Keratinocyte (primary cell): ENCODE measurements at regions not wholly inside any gene's neighbourhood (a gene's known extent, or its start where the extent isn't known, plus 50 kb on each side); places are given as distances from the start of the nearest gene placed in this dataset.
"Not testable (repeated sequence)": the region's sequence is repeated elsewhere in the genome, so short reads cannot be mapped to it uniquely, and the experiment has no call there.

Experiments
- DNase-seq: peaks from one replicate; pipeline ENCODE4 v3.0.0-alpha.2; 2011; ENCODE audit warnings: low read depth, missing footprints, low spot score
- FAIRE-seq: peaks from 2 replicates; lab custom pipeline; 2011; peaks lifted over from hg19 to GRCh38; lab: Jason Lieb, UNC
- H2AFZ ChIP-seq: 2 replicates; pipeline ENCODE4 v1.6.0; 2012; ENCODE audit warnings: low read length, control low read depth, inconsistent platforms; ENCODE audit not compliant: control insufficient read depth
- H3K27ac ChIP-seq: 2 replicates; pipeline ENCODE4 v1.5.1; 2011; ENCODE audit warnings: low read length; ENCODE audit not compliant: control insufficient read depth, insufficient read depth
- H3K27me3 ChIP-seq: 3 replicates; pipeline ENCODE4 v1.6.0; 2011; ENCODE audit warnings: low read length; ENCODE audit not compliant: control insufficient read depth, insufficient read depth; ENCODE audit errors: extremely low read depth
- H3K36me3 ChIP-seq, 2 experiments: 2 replicates in 1 of 2; 3 replicates in 1 of 2; pipeline ENCODE4 v1.5.1; 2011; ENCODE audit warnings: low read length in 2 of 2, mild to moderate bottlenecking in 1 of 2; ENCODE audit not compliant: control insufficient read depth in 2 of 2, insufficient read depth in 2 of 2; ENCODE audit errors: extremely low read depth in 1 of 2
- H3K4me1 ChIP-seq: 3 replicates; pipeline ENCODE4 v1.5.1; 2011; ENCODE audit warnings: low read length; ENCODE audit not compliant: control insufficient read depth, insufficient read depth; ENCODE audit errors: extremely low read depth
- H3K4me2 ChIP-seq: 3 replicates; pipeline ENCODE4 v1.6.0; 2011; ENCODE audit warnings: low read depth, low read length; ENCODE audit not compliant: control insufficient read depth, insufficient read depth; ENCODE audit errors: extremely low read depth
- H3K4me3 ChIP-seq, 3 experiments: fragments of 200-600 bp in 1 of 3; sonication (generic) in 1 of 3; 2 replicates in 2 of 3; 3 replicates in 1 of 3; pipeline ENCODE4 v1.5.1; 2011 to 2016; ENCODE audit warnings: low read length in 3 of 3, mild to moderate bottlenecking in 3 of 3, control low read depth in 2 of 3, inconsistent platforms in 1 of 3, low read depth in 1 of 3, mixed read lengths in 1 of 3, mixed run types in 1 of 3, moderate library complexity in 1 of 3; ENCODE audit not compliant: control insufficient read depth in 2 of 3, insufficient read depth in 2 of 3; ENCODE audit errors: extremely low read depth in 1 of 3
- H3K79me2 ChIP-seq: 2 replicates; pipeline ENCODE4 v1.6.0; 2012; ENCODE audit warnings: low read length; ENCODE audit not compliant: control insufficient read depth, insufficient read depth
- H3K9ac ChIP-seq: 3 replicates; pipeline ENCODE4 v1.6.0; 2011; ENCODE audit warnings: low read length; ENCODE audit not compliant: control insufficient read depth, insufficient read depth; ENCODE audit errors: extremely low read depth
- H3K9me1 ChIP-seq: 3 replicates; pipeline ENCODE4 v1.6.0; 2011; ENCODE audit warnings: low read length; ENCODE audit not compliant: control insufficient read depth, insufficient read depth; ENCODE audit errors: extremely low read depth
- H3K9me3 ChIP-seq: 2 replicates; pipeline ENCODE4 v1.5.1; 2012; ENCODE audit warnings: low read depth, low read length; ENCODE audit not compliant: control insufficient read depth
- H4K20me1 ChIP-seq: 3 replicates; pipeline ENCODE4 v1.6.0; 2011; ENCODE audit warnings: low read length; ENCODE audit not compliant: control insufficient read depth, insufficient read depth; ENCODE audit errors: extremely low read depth
- CTCF ChIP-seq, 3 experiments: IDR thresholded peaks in 1 of 3; conservative IDR thresholded peaks in 1 of 3; optimal IDR thresholded peaks in 1 of 3; 2 replicates in 2 of 3; 3 replicates in 1 of 3; pipeline versions ENCODE3 to v1.5.1; 2011; ENCODE audit warnings: low read length in 3 of 3, mild to moderate bottlenecking in 3 of 3, moderate library complexity in 2 of 3, control low read depth in 1 of 3, inconsistent platforms in 1 of 3; ENCODE audit not compliant: insufficient read depth in 2 of 3; ENCODE audit errors: extremely low read depth in 1 of 3
- EZH2 ChIP-seq: IDR thresholded peaks from one replicate; pipeline ENCODE4 v1.6.1; 2012; ENCODE audit warnings: inconsistent platforms, mild to moderate bottlenecking, low read length, moderate library complexity
- dilution Hi-C: fragments of 300-500 bp; cut with MboI; formaldehyde crosslinking; loops from one replicate; pipeline ENCODE4 v1.7.0; 2020; ENCODE audit warnings: low sequenced_read_pairs; ENCODE audit not compliant: extremely low pct_ligation_motif_present

DNA sequence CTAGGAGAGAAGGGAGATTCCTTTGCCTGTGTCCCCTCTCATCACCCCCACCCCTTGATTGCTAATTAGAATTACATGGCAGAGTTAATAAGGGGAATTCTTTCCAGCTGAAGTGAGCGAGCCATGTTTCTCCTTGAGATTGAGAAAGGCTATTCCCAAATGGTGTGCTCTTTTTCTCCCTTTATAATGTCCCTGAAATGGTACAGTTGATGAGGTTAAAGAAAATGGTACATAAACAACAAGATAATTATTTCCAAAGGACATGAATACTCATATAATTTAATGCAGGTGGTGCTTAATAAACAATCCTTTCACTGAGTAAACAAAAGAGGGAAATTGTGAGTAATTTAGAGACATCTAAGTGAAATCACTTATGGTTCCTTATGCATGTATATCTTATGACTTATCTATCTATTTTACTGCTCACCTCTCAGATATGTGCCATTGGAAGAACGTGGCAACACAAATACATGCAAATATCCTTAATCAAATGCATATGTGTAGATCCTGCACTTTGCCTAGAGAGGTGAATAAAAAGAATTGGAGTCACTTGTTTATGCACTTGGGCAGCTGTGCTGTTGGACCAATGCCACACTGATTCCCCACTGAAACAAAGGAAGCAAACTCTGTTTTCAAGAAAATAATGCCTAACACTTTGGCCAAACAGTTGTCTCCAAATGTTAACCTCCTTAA is 106.6 kb upstream of the WDR44 start:
- no peaks in the 10 kb centered on the region for H3K9me1 ChIP-seq
- no peaks in the 10 kb centered on the region for H4K20me1 ChIP-seq
- dilution Hi-C loops = no loop called here
- no peaks in the 10 kb centered on the region for H3K27me3 ChIP-seq
- H3K9ac ChIP-seq = no peak overlapping the region
- FAIRE-seq = no peak
- no peak overlapping the region for H3K4me3 ChIP-seq
- TF ChIP-seq EZH2 (no peak), CTCF (optimal IDR thresholded peaks at IDR 0.05 in 1 of 3, IDR thresholded peaks at IDR 0.05 in 1 of 3, conservative IDR thresholded peaks at IDR 0.05 in 1 of 3; ENCODE audit: extremely low read depth in 1 of 3, insufficient read depth in 2 of 3, low read length in 3 of 3) (no peak)
- no peaks in the 10 kb centered on the region for H3K9me3 ChIP-seq
- H3K4me2 ChIP-seq = no peak overlapping the region
- no peak overlapping the region for H2AFZ ChIP-seq
- no peak for DNase-seq
- H3K4me1 ChIP-seq = no peaks in the 10 kb centered on the region
- H3K27ac ChIP-seq = no peak overlapping the region
- no peaks in the 10 kb centered on the region for H3K79me2 ChIP-seq
- no peaks in the 10 kb centered on the region for H3K36me3 ChIP-seq

GRCh38 chrX:118239913-118240698 is 105.8 kb upstream of the WDR44 start:
- H3K27me3 ChIP-seq = no peaks in the 10 kb centered on the region
- H4K20me1 ChIP-seq = no peaks in the 10 kb centered on the region
- no peaks in the 10 kb centered on the region for H3K9me3 ChIP-seq
- dilution Hi-C loops = no loop called here
- no peak overlapping the region for H3K27ac ChIP-seq
- H3K36me3 ChIP-seq = no peaks in the 10 kb centered on the region
- H3K9me1 ChIP-seq = no peaks in the 10 kb centered on the region
- H3K4me2 ChIP-seq = no peak overlapping the region
- TF ChIP-seq CTCF (optimal IDR thresholded peaks at IDR 0.05 in 1 of 3, IDR thresholded peaks at IDR 0.05 in 1 of 3, conservative IDR thresholded peaks at IDR 0.05 in 1 of 3; ENCODE audit: extremely low read depth in 1 of 3, insufficient read depth in 2 of 3, low read length in 3 of 3) (no peak), EZH2 (no peak)
- H2AFZ ChIP-seq = no peak overlapping the region
- no peak overlapping the region for H3K9ac ChIP-seq
- H3K4me3 ChIP-seq = no peak overlapping the region
- DNase-seq (no peak), FAIRE-seq (no peak)
- no peaks in the 10 kb centered on the region for H3K79me2 ChIP-seq
- H3K4me1 ChIP-seq = no peaks in the 10 kb centered on the region

DNA sequence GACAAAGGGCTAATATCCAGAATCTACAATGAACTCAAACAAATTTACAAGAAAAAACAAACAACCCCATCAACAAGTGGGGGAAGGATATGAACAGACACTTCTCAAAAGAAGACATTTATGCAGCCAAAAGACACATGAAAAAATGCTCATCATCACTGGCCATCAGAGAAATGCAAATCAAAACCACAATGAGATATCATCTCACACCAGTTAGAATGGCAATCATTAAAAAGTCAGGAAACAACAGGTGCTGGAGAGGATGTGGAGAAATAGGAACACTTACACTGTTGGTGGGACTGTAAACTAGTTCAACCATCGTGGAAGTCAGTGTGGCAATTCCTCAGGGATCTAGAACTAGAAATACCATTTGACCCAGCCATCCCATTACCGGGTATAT is 98.9 kb upstream of the WDR44 start:
- H3K9me1 ChIP-seq, dilution Hi-C loops, H3K27me3 ChIP-seq, FAIRE-seq, H3K4me3 ChIP-seq, DNase-seq, H3K79me2 ChIP-seq, H3K4me1 ChIP-seq, H2AFZ ChIP-seq, H3K9ac ChIP-seq, H4K20me1 ChIP-seq, H3K27ac ChIP-seq, H3K36me3 ChIP-seq, H3K4me2 ChIP-seq, H3K9me3 ChIP-seq: not testable (repeated sequence)
